Activated naive CD8-positive, alpha-beta T cell (primary cell): ENCODE measurements at regions not wholly inside any gene's neighbourhood (a gene's known extent, or its start where the extent isn't known, plus 50 kb on each side); places are given as distances from the start of the nearest gene placed in this dataset.
"Not testable (repeated sequence)": the region's sequence is repeated elsewhere in the genome, so short reads cannot be mapped to it uniquely, and the experiment has no call there.

Experiments
- H3K27ac Mint-ChIP-seq: one replicate; pipeline ENCODE4 v1.8.0; 2021; ENCODE audit warnings: mixed read lengths
- H3K27me3 Mint-ChIP-seq: one replicate; pipeline ENCODE4 v1.8.0; 2021; ENCODE audit warnings: mixed read lengths
- H3K36me3 Mint-ChIP-seq: one replicate; pipeline ENCODE4 v1.8.0; 2021; ENCODE audit warnings: mixed read lengths
- H3K4me1 Mint-ChIP-seq: one replicate; pipeline ENCODE4 v1.8.0; 2021; ENCODE audit warnings: low read depth, mixed read lengths
- H3K4me3 Mint-ChIP-seq: one replicate; pipeline ENCODE4 v1.8.0; 2021; ENCODE audit warnings: mild to moderate bottlenecking, mixed read lengths
- H3K9me3 Mint-ChIP-seq: one replicate; pipeline ENCODE4 v1.8.0; 2021; ENCODE audit warnings: low read depth, mixed read lengths

- Mint-ChIP-seq H3K4me1 (no peaks in the 10 kb centered on the region), H3K4me3 (no peak overlapping the region), H3K9me3 (peaks cover 2% of the 10 kb centered on the region), H3K27me3 (no peaks in the 10 kb centered on the region), H3K36me3 (no peaks in the 10 kb centered on the region), H3K27ac (no peak overlapping the region)
These were observed 1055.3 kb downstream of the REEP3 start for GRCh38 chr10:64576497-64576896.

GRCh38 chr10:64578757-64579156 is 1057.6 kb downstream of the REEP3 start:
- H3K27me3 Mint-ChIP-seq, H3K4me3 Mint-ChIP-seq, H3K9me3 Mint-ChIP-seq, H3K36me3 Mint-ChIP-seq, H3K27ac Mint-ChIP-seq, H3K4me1 Mint-ChIP-seq: not testable (repeated sequence)

- peaks cover 18% of the 10 kb centered on the region for H3K9me3 Mint-ChIP-seq
- no peaks in the 10 kb centered on the region for H3K36me3 Mint-ChIP-seq
- H3K27ac Mint-ChIP-seq = no peak overlapping the region
- H3K4me1 Mint-ChIP-seq = no peaks in the 10 kb centered on the region
- no peaks in the 10 kb centered on the region for H3K27me3 Mint-ChIP-seq
- no peak overlapping the region for H3K4me3 Mint-ChIP-seq
These were observed 1065.8 kb downstream of the REEP3 start for GRCh38 chr10:64586934-64587503.

GRCh38 chr10:64594072-64594471 is 1072.9 kb downstream of the REEP3 start:
- Mint-ChIP-seq H3K27ac (no peak overlapping the region), H3K27me3 (no peaks in the 10 kb centered on the region), H3K9me3 (peaks cover 6% of the 10 kb centered on the region), H3K4me1 (no peaks in the 10 kb centered on the region), H3K36me3 (no peaks in the 10 kb centered on the region), H3K4me3 (no peak overlapping the region)

GRCh38 chr10:64598600-64598999 is 1077.4 kb downstream of the REEP3 start:
- Mint-ChIP-seq H3K36me3 (no peaks in the 10 kb centered on the region), H3K9me3 (peaks cover 9% of the 10 kb centered on the region), H3K27ac (no peak overlapping the region), H3K4me3 (no peak overlapping the region), H3K4me1 (no peaks in the 10 kb centered on the region), H3K27me3 (no peaks in the 10 kb centered on the region)

GRCh38 chr10:64601298-64601697 is 1080.1 kb downstream of the REEP3 start:
- Mint-ChIP-seq H3K9me3 (peaks cover 9% of the 10 kb centered on the region), H3K36me3 (no peaks in the 10 kb centered on the region), H3K4me1 (no peaks in the 10 kb centered on the region), H3K27ac (no peak overlapping the region), H3K4me3 (no peak overlapping the region), H3K27me3 (no peaks in the 10 kb centered on the region)

GRCh38 chr10:64617085-64617484 is 1095.9 kb downstream of the REEP3 start:
- H3K27me3 Mint-ChIP-seq = no peaks in the 10 kb centered on the region
- H3K27ac Mint-ChIP-seq = no peak overlapping the region
- no peaks in the 10 kb centered on the region for H3K4me1 Mint-ChIP-seq
- peaks cover 6% of the 10 kb centered on the region for H3K9me3 Mint-ChIP-seq
- no peak overlapping the region for H3K4me3 Mint-ChIP-seq
- H3K36me3 Mint-ChIP-seq = no peaks in the 10 kb centered on the region

GRCh38 chr10:64619102-64619501 is 1097.9 kb downstream of the REEP3 start:
- Mint-ChIP-seq H3K36me3 (no peaks in the 10 kb centered on the region), H3K4me3 (no peak overlapping the region)

GRCh38 chr10:64626924-64627323 is 1105.7 kb downstream of the REEP3 start:
- peaks cover 5% of the 10 kb centered on the region for H3K9me3 Mint-ChIP-seq
- no peaks in the 10 kb centered on the region for H3K27me3 Mint-ChIP-seq
- no peak overlapping the region for H3K27ac Mint-ChIP-seq
- no peak overlapping the region for H3K4me3 Mint-ChIP-seq
- H3K4me1 Mint-ChIP-seq = no peaks in the 10 kb centered on the region
- H3K36me3 Mint-ChIP-seq = no peaks in the 10 kb centered on the region

More at GRCh38 chr10:64619102-64619501, 1097.9 kb downstream of the REEP3 start:
- Mint-ChIP-seq H3K9me3 (peaks cover 6% of the 10 kb centered on the region), H3K27me3 (no peaks in the 10 kb centered on the region), H3K4me1 (no peaks in the 10 kb centered on the region), H3K27ac (no peak overlapping the region)

- H3K9me3 Mint-ChIP-seq = peaks cover 5% of the 10 kb centered on the region
- H3K4me3 Mint-ChIP-seq = no peak overlapping the region
- no peaks in the 10 kb centered on the region for H3K27me3 Mint-ChIP-seq
These were observed 1109.3 kb downstream of the REEP3 start for GRCh38 chr10:64630534-64630933.

GRCh38 chr10:64635906-64636305 is 1114.7 kb downstream of the REEP3 start:
- no peaks in the 10 kb centered on the region for H3K36me3 Mint-ChIP-seq
- H3K9me3 Mint-ChIP-seq = no peaks in the 10 kb centered on the region
- H3K4me3 Mint-ChIP-seq = no peak overlapping the region
- H3K27ac Mint-ChIP-seq = no peak overlapping the region
- H3K27me3 Mint-ChIP-seq = no peaks in the 10 kb centered on the region
- no peaks in the 10 kb centered on the region for H3K4me1 Mint-ChIP-seq

More at GRCh38 chr10:64630534-64630933, 1109.3 kb downstream of the REEP3 start:
- Mint-ChIP-seq H3K27ac (no peak overlapping the region), H3K36me3 (no peaks in the 10 kb centered on the region), H3K4me1 (no peaks in the 10 kb centered on the region)

GRCh38 chr10:64636461-64636860 is 1115.3 kb downstream of the REEP3 start:
- Mint-ChIP-seq H3K27me3 (no peaks in the 10 kb centered on the region), H3K27ac (no peak overlapping the region), H3K4me3 (no peak overlapping the region), H3K4me1 (no peaks in the 10 kb centered on the region), H3K9me3 (no peaks in the 10 kb centered on the region), H3K36me3 (no peaks in the 10 kb centered on the region)

- H3K9me3 Mint-ChIP-seq = peaks cover 5% of the 10 kb centered on the region
- no peak overlapping the region for H3K27ac Mint-ChIP-seq
- no peaks in the 10 kb centered on the region for H3K4me1 Mint-ChIP-seq
- no peaks in the 10 kb centered on the region for H3K27me3 Mint-ChIP-seq
- no peak overlapping the region for H3K4me3 Mint-ChIP-seq
- H3K36me3 Mint-ChIP-seq = no peaks in the 10 kb centered on the region
These were observed 1116.7 kb downstream of the REEP3 start for GRCh38 chr10:64637939-64638338.

GRCh38 chr10:64648915-64649314 is 1127.7 kb downstream of the REEP3 start:
- no peaks in the 10 kb centered on the region for H3K36me3 Mint-ChIP-seq
- no peaks in the 10 kb centered on the region for H3K4me1 Mint-ChIP-seq
- H3K27me3 Mint-ChIP-seq = no peaks in the 10 kb centered on the region
- H3K9me3 Mint-ChIP-seq = peaks cover 8% of the 10 kb centered on the region
- no peak overlapping the region for H3K27ac Mint-ChIP-seq
- H3K4me3 Mint-ChIP-seq = no peak overlapping the region

GRCh38 chr10:64658528-64658927 is 1137.3 kb downstream of the REEP3 start:
- H3K27me3 Mint-ChIP-seq = no peaks in the 10 kb centered on the region
- no peak overlapping the region for H3K4me3 Mint-ChIP-seq
- no peak overlapping the region for H3K27ac Mint-ChIP-seq
- no peaks in the 10 kb centered on the region for H3K4me1 Mint-ChIP-seq
- H3K36me3 Mint-ChIP-seq = no peaks in the 10 kb centered on the region
- peaks cover 8% of the 10 kb centered on the region for H3K9me3 Mint-ChIP-seq

GRCh38 chr10:64659311-64659710 is 1138.1 kb downstream of the REEP3 start:
- Mint-ChIP-seq H3K4me3 (no peak overlapping the region), H3K27ac (no peak overlapping the region), H3K4me1 (no peaks in the 10 kb centered on the region), H3K36me3 (no peaks in the 10 kb centered on the region), H3K27me3 (no peaks in the 10 kb centered on the region), H3K9me3 (peaks cover 8% of the 10 kb centered on the region)
